Ovary (tissue), 3 donors: ENCODE measurements at regions not wholly inside any gene's neighbourhood (a gene's known extent, or its start where the extent isn't known, plus 50 kb on each side); places are given as distances from the start of the nearest gene placed in this dataset.

ENCODE experiments used
- POLR2A ChIP-seq: fragments of 450-650 bp; IDR thresholded peaks from one replicate; pipeline ENCODE4 v1.6.1; 2017; ENCODE audit warnings: antibody characterized with exemption, mild to moderate bottlenecking, moderate library complexity
- TF ChIP-seq, protein P1 (sequence below), 3 donors: fragments of 450-650 bp in 2 of 3; fragments of 200-600 bp in 1 of 3; IDR thresholded peaks; one replicate each; pipeline versions ENCODE4 v1.5.1 to v1.8.0; 2016 to 2022; ENCODE audit warnings: antibody characterized with exemption in 3 of 3, mild to moderate bottlenecking in 1 of 3
- donor health status: DM: no; HTN: no; CAD: no.

DNA sequence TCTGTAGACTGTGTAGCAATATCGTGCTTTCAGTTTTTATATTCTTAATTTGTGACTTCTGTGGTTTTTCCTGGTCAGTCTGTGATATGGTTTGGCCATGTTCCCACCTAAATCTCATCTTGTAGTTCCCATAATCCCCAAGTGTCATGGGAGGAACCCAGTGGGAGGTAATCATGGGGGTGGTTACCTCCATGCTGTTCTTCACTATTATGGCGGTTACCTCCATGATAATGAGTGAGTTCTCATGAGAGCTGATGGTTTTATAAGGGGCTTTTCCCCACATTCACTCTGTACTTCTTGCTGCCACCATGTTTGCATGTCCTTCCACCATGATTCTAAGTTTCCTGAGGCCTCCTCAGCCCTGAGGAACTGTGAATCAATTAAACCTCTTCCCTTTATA, 169.8 kb downstream of the LEPR start:
- TF ChIP-seq, protein P1, sequence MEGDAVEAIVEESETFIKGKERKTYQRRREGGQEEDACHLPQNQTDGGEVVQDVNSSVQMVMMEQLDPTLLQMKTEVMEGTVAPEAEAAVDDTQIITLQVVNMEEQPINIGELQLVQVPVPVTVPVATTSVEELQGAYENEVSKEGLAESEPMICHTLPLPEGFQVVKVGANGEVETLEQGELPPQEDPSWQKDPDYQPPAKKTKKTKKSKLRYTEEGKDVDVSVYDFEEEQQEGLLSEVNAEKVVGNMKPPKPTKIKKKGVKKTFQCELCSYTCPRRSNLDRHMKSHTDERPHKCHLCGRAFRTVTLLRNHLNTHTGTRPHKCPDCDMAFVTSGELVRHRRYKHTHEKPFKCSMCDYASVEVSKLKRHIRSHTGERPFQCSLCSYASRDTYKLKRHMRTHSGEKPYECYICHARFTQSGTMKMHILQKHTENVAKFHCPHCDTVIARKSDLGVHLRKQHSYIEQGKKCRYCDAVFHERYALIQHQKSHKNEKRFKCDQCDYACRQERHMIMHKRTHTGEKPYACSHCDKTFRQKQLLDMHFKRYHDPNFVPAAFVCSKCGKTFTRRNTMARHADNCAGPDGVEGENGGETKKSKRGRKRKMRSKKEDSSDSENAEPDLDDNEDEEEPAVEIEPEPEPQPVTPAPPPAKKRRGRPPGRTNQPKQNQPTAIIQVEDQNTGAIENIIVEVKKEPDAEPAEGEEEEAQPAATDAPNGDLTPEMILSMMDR (IDR thresholded peaks at IDR 0.05): no peak
- no peak for TF ChIP-seq POLR2A
